D721Med (cell line): ENCODE measurements at regions not wholly inside any gene's neighbourhood (a gene's known extent, or its start where the extent isn't known, plus 50 kb on each side); places are given as distances from the start of the nearest gene placed in this dataset.

Experiments
- DNase-seq: peaks from one replicate; pipeline ENCODE4 v3.0.0; 2011; ENCODE audit warnings: low spot score; ENCODE audit not compliant: insufficient read length
- FAIRE-seq: peaks from 2 replicates; lab custom pipeline; 2011; peaks lifted over from hg19 to GRCh38; lab: Jason Lieb, UNC
- CTCF ChIP-seq: IDR thresholded peaks from 2 replicates; pipeline ENCODE4 v1.5.1; 2012; ENCODE audit warnings: mild to moderate bottlenecking, control low read depth; ENCODE audit not compliant: insufficient read depth; ENCODE audit errors: missing control alignments

GRCh38 chr4:174111422-174111821 lies 172.0 kb downstream of the FBXO8 start:
- TF ChIP-seq CTCF, result no peak
- FAIRE-seq (no peak), DNase-seq (no peak)

GRCh38 chr4:174110180-174110579 lies 173.3 kb downstream of the FBXO8 start:
- no peak for FAIRE-seq
- no peak for DNase-seq

GRCh38 chr4:174107746-174108354 lies 175.6 kb downstream of the FBXO8 start:
- no peak for TF ChIP-seq CTCF
- FAIRE-seq (no peak), DNase-seq (no peak)

More at GRCh38 chr4:174110180-174110579, 173.3 kb downstream of the FBXO8 start:
- TF ChIP-seq CTCF, result no peak

- FAIRE-seq (no peak), DNase-seq (no peak)
- no peak for TF ChIP-seq CTCF
Measured at GRCh38 chr4:174105202-174105601, 178.3 kb downstream of the FBXO8 start.

- DNase-seq (no peak), FAIRE-seq (no peak)
- TF ChIP-seq CTCF, result no peak
Measured at GRCh38 chr4:174100910-174101309, 182.6 kb downstream of the FBXO8 start.

GRCh38 chr4:174099712-174100111 lies 183.8 kb downstream of the FBXO8 start:
- TF ChIP-seq CTCF, result no peak
- no peak for FAIRE-seq
- DNase-seq, result no peak

GRCh38 chr4:174096999-174097398 lies 186.5 kb downstream of the FBXO8 start:
- no peak for FAIRE-seq

More at GRCh38 chr4:174096999-174097398, 186.5 kb downstream of the FBXO8 start:
- no peak for TF ChIP-seq CTCF
- no peak for DNase-seq
